Kidney (tissue), 13 donors: ENCODE measurements at regions not wholly inside any gene's neighbourhood (a gene's known extent, or its start where the extent isn't known, plus 50 kb on each side); places are given as distances from the start of the nearest gene placed in this dataset.

Experiments used
- DNase-seq, 5 donors: peaks; one replicate each; pipeline ENCODE4 v3.0.0-alpha.2; 2013 to 2020
- FAIRE-seq: peaks from 2 replicates; lab custom pipeline; 2012; peaks lifted over from hg19 to GRCh38; lab: Jason Lieb, UNC
- H3K27ac ChIP-seq, 2 donors: one replicate each; pipeline ENCODE4 v1.7.0; 2013; ENCODE audit warnings: low read depth in 2 of 2, low read length in 2 of 2, inconsistent platforms in 1 of 2
- H3K27me3 ChIP-seq: one replicate; pipeline ENCODE4 v1.7.1; 2013; ENCODE audit warnings: low read length, inconsistent platforms; ENCODE audit not compliant: control insufficient read depth, insufficient read depth
- H3K36me3 ChIP-seq, 3 donors: one replicate each; pipeline versions ENCODE4 v1.7.0 to v1.7.1; 2013; ENCODE audit warnings: low read length in 3 of 3, control low read depth in 1 of 3, inconsistent platforms in 1 of 3; ENCODE audit not compliant: insufficient read depth in 3 of 3, control insufficient read depth in 2 of 3
- H3K4me1 ChIP-seq, 3 donors: one replicate each; pipeline versions ENCODE4 v1.7.0 to v1.7.1; 2013; ENCODE audit warnings: low read length in 3 of 3, inconsistent platforms in 1 of 3, low read depth in 1 of 3; ENCODE audit not compliant: control insufficient read depth in 2 of 3, insufficient read depth in 2 of 3
- H3K4me3 ChIP-seq, 3 donors: one replicate each; pipeline versions ENCODE4 v1.7.0 to v1.8.1; 2013; ENCODE audit warnings: low read length in 3 of 3, control low read depth in 1 of 3, inconsistent platforms in 1 of 3
- H3K9ac ChIP-seq, 3 donors: one replicate each; pipeline versions ENCODE4 v1.7.0 to v1.7.1; 2013; ENCODE audit warnings: low read length in 3 of 3, control low read depth in 1 of 3, inconsistent platforms in 1 of 3
- H3K9me3 ChIP-seq, 3 donors: one replicate each; pipeline versions ENCODE4 v1.7.0 to v1.7.1; 2013; ENCODE audit warnings: low read length in 3 of 3, control low read depth in 1 of 3, inconsistent platforms in 1 of 3; ENCODE audit not compliant: control insufficient read depth in 2 of 3, insufficient read depth in 1 of 3
- intact Hi-C: fragments of 100-400 bp; cut with DNase I; formaldehyde crosslinking; loops from one replicate; pipeline ENCODE4 v1.11.1; 2022
- TF ChIP-seq, protein P1 (sequence below): IDR thresholded peaks from 3 replicates; pipeline ENCODE4 v1.5.1; 2012; ENCODE audit warnings: mild to moderate bottlenecking, moderate library complexity, borderline replicate concordance; ENCODE audit not compliant: insufficient read depth; ENCODE audit errors: extremely low read depth
- donor health status: control.
- donor health status: control.
- donor health status: control.
- donor health status: control.
- donor health status: control.
- donor health status: DM: yes; HTN: yes; CAD: no.
- donor health status: Normal renal cell carcinoma (clear cell type).

DNA sequence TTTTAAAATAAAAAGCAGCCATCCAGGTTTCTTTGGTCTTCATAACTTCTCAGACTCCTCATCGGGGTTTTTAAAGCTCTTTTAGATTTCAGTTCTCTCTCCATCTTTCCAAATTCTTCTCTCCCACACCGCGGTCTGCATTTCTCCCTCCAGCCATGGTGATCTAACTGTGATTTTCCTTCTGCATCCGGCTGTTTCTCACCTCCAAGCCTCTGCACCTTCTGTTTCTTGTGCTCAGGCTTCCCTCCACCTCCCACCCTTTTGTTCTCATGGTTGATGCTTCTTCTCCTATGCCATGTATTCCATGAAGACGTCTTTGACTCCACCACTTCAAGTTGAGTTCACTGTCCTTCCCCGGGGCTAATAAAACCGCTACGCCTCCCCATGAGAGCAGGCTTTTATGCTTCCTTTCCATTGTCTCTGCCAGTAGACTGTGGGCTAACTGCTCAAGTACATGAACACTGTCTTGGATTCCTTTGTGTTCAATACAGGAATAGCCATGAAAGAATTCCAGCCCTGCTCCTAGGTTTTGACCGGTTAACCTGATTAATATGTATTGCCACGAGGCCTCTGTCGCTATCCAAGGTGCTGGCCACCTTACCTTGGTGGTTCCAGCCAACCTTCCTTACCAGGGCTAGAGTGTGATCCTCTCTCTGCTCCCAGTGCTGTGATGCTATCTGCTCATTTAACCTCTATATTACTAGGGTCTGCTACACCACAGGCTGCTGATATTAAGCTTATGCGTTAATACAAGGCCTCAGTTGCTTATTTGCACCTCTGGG, 625.1 kb downstream of the HS3ST4 start:
- Histone ChIP-seq H3K9ac (no peak overlapping the region), H3K4me1 (no peaks in the 10 kb centered on the region), H3K9me3 (no peaks in the 10 kb centered on the region), H3K27ac (no peak overlapping the region), H3K27me3 (no peaks in the 10 kb centered on the region), H3K4me3 (no peak overlapping the region), H3K36me3 (no peaks in the 10 kb centered on the region)
- intact Hi-C loops = no loop called here
- DNase-seq (peak in 3 of 5 donors; percentile 20 to 59 (median 39)), FAIRE-seq (no peak)
- TF ChIP-seq, protein P1, sequence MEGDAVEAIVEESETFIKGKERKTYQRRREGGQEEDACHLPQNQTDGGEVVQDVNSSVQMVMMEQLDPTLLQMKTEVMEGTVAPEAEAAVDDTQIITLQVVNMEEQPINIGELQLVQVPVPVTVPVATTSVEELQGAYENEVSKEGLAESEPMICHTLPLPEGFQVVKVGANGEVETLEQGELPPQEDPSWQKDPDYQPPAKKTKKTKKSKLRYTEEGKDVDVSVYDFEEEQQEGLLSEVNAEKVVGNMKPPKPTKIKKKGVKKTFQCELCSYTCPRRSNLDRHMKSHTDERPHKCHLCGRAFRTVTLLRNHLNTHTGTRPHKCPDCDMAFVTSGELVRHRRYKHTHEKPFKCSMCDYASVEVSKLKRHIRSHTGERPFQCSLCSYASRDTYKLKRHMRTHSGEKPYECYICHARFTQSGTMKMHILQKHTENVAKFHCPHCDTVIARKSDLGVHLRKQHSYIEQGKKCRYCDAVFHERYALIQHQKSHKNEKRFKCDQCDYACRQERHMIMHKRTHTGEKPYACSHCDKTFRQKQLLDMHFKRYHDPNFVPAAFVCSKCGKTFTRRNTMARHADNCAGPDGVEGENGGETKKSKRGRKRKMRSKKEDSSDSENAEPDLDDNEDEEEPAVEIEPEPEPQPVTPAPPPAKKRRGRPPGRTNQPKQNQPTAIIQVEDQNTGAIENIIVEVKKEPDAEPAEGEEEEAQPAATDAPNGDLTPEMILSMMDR = no peak

DNA sequence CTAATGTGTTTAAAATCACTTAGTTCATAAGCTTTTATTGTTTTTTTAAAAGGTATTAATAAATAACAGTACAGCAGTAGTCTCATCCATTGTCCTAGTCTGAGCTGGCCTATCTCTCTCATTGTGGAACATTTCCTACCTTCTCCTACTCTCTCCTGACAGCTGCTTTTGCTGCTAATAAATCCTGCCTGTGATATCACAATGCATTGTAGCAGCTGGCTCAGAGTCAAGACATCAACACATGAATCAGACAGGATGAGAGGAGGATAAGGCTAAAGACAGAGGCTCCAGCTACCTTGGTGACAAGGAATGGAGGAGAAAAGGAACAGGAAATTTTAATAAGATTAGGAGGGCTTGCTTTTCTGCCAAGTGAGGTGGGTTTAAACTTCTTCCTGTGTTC, 626.1 kb downstream of the HS3ST4 start:
- H3K9ac ChIP-seq = no peak overlapping the region
- TF ChIP-seq, protein P1 = no peak
- no peaks in the 10 kb centered on the region for H3K36me3 ChIP-seq
- no peaks in the 10 kb centered on the region for H3K4me1 ChIP-seq
- DNase-seq (no peak), FAIRE-seq (no peak)
- intact Hi-C loops = no loop called here
- no peaks in the 10 kb centered on the region for H3K27me3 ChIP-seq
- no peak overlapping the region for H3K27ac ChIP-seq
- H3K9me3 ChIP-seq = no peaks in the 10 kb centered on the region
- H3K4me3 ChIP-seq = no peak overlapping the region

DNA sequence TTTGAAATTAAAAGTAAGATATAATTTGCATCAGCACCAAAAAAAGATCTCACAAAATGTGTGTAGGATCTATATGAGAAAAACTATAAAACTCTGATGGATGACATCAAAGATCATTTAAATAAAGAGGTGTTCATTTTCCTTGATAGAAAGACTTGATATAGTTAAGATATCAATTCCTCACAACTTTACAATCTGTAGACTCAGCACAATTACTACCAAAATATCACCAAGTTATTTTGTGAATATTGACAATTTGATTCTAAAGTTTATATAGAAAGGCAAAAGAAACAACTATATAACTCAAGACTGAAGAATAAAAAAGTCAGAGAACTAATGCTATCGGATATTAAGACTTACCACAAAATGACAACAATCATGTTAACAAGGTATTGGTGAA, 638.9 kb downstream of the HS3ST4 start:
- Histone ChIP-seq H3K4me1 (no peaks in the 10 kb centered on the region), H3K9ac (no peak overlapping the region), H3K4me3 (no peak overlapping the region), H3K27ac (no peak overlapping the region), H3K36me3 (no peaks in the 10 kb centered on the region), H3K27me3 (no peaks in the 10 kb centered on the region), H3K9me3 (peaks cover 0 to 3% (median 0%) of the 10 kb centered on the region in 3 donors)
- intact Hi-C loops = no loop called here
- TF ChIP-seq, protein P1 = no peak
- DNase-seq (no peak), FAIRE-seq (no peak)
